H9 (cell line): ENCODE measurements at regions not wholly inside any gene's neighbourhood (a gene's known extent, or its start where the extent isn't known, plus 50 kb on each side); places are given as distances from the start of the nearest gene placed in this dataset.

Experiments used
- DNase-seq: peaks from one replicate; pipeline ENCODE4 v3.0.0-alpha.2; 2017
- H2AFZ ChIP-seq: one replicate; pipeline ENCODE4 v1.6.1; 2013; ENCODE audit warnings: mild to moderate bottlenecking, low read length, control low read depth, moderate library complexity
- H2AK5ac ChIP-seq: 2 replicates; pipeline ENCODE4 v1.6.1; 2013; ENCODE audit warnings: low read length, control low read depth, mixed read lengths; ENCODE audit not compliant: insufficient read length
- H2BK120ac ChIP-seq: one replicate; pipeline ENCODE4 v1.6.1; 2013; ENCODE audit warnings: low read depth, mild to moderate bottlenecking, low read length, control low read depth, inconsistent platforms; ENCODE audit not compliant: poor library complexity, severe bottlenecking
- H2BK12ac ChIP-seq: 2 replicates; pipeline ENCODE4 v1.6.1; 2013; ENCODE audit warnings: low read length, control low read depth, mixed read lengths, low read depth; ENCODE audit not compliant: insufficient read length
- H2BK15ac ChIP-seq: 2 replicates; pipeline ENCODE4 v1.6.1; 2013; ENCODE audit warnings: low read depth, low read length, control low read depth
- H2BK20ac ChIP-seq: one replicate; pipeline ENCODE4 v1.6.1; 2013; ENCODE audit warnings: low read depth, mild to moderate bottlenecking, low read length, control low read depth, inconsistent platforms; ENCODE audit not compliant: poor library complexity, severe bottlenecking
- H2BK5ac ChIP-seq: 2 replicates; pipeline ENCODE4 v1.6.1; 2013; ENCODE audit warnings: low read length, control low read depth, mixed read lengths; ENCODE audit not compliant: insufficient read length
- H3K14ac ChIP-seq: 2 replicates; pipeline ENCODE4 v1.6.1; 2013; ENCODE audit warnings: low read length, control low read depth; ENCODE audit not compliant: insufficient read depth
- H3K18ac ChIP-seq: 2 replicates; pipeline ENCODE4 v1.6.1; 2013; ENCODE audit warnings: low read depth, mild to moderate bottlenecking, mixed read lengths, low read length, control low read depth; ENCODE audit not compliant: insufficient read length
- H3K23ac ChIP-seq: 2 replicates; pipeline ENCODE4 v1.6.1; 2013; ENCODE audit warnings: low read length, control low read depth, mixed read lengths, low read depth; ENCODE audit not compliant: insufficient read length
- H3K23me2 ChIP-seq: 2 replicates; pipeline ENCODE4 v1.6.1; 2013; ENCODE audit warnings: low read depth, mild to moderate bottlenecking, mixed read lengths, low read length, control low read depth; ENCODE audit not compliant: insufficient read length, poor library complexity, severe bottlenecking
- H3K27ac ChIP-seq: 2 replicates; pipeline ENCODE4 v1.5.1; 2013; ENCODE audit warnings: low read length, control low read depth, mixed read lengths, low read depth; ENCODE audit not compliant: insufficient read length
- H3K27me3 ChIP-seq: 2 replicates; pipeline ENCODE4 v1.6.1; 2013; ENCODE audit warnings: low read length, control low read depth, inconsistent platforms; ENCODE audit not compliant: insufficient read depth
- H3K4ac ChIP-seq: 2 replicates; pipeline ENCODE4 v1.6.1; 2013; ENCODE audit warnings: low read depth, mild to moderate bottlenecking, control low read depth, inconsistent platforms, low read length, moderate library complexity
- H3K4me1 ChIP-seq: 2 replicates; pipeline ENCODE4 v1.6.1; 2013; ENCODE audit warnings: low read length, control low read depth, inconsistent platforms; ENCODE audit not compliant: insufficient read depth
- H3K4me2 ChIP-seq: 2 replicates; pipeline ENCODE4 v1.6.1; 2013; ENCODE audit warnings: low read length, control low read depth, mixed read lengths; ENCODE audit not compliant: insufficient read length, insufficient read depth
- H3K56ac ChIP-seq: 2 replicates; pipeline ENCODE4 v1.6.1; 2013; ENCODE audit warnings: low read depth, mild to moderate bottlenecking, mixed read lengths, low read length, control low read depth; ENCODE audit not compliant: insufficient read length
- H3K79me1 ChIP-seq: 2 replicates; pipeline ENCODE4 v1.6.1; 2013; ENCODE audit warnings: low read depth, mild to moderate bottlenecking, moderate library complexity, low read length, control low read depth, inconsistent platforms; ENCODE audit not compliant: insufficient read depth, poor library complexity, severe bottlenecking
- H3K79me2 ChIP-seq: 2 replicates; pipeline ENCODE4 v1.6.1; 2013; ENCODE audit warnings: low read length, control low read depth, inconsistent platforms; ENCODE audit not compliant: insufficient read depth
- H3K9ac ChIP-seq: 2 replicates; pipeline ENCODE4 v1.6.1; 2013; ENCODE audit warnings: low read length, control low read depth, mixed read lengths; ENCODE audit not compliant: insufficient read length; ENCODE audit errors: extremely low read depth
- H3K9me3 ChIP-seq: one replicate; pipeline ENCODE4 v1.6.1; 2013; ENCODE audit warnings: low read depth, low read length, inconsistent platforms; ENCODE audit not compliant: control insufficient read depth
- H3T11ph ChIP-seq: one replicate; pipeline ENCODE4 v1.6.1; 2013; ENCODE audit warnings: mild to moderate bottlenecking, low read length, control low read depth, inconsistent platforms
- H4K20me1 ChIP-seq: one replicate; pipeline ENCODE4 v1.6.1; 2013; ENCODE audit not compliant: control insufficient read depth, insufficient read length, insufficient read depth
- H4K5ac ChIP-seq: 2 replicates; pipeline ENCODE4 v1.6.1; 2013; ENCODE audit warnings: low read depth, mild to moderate bottlenecking, mixed read lengths, low read length, control low read depth; ENCODE audit not compliant: insufficient read length
- H4K8ac ChIP-seq: replicated peaks from 2 replicates; pipeline ENCODE4 v1.6.1; 2013; ENCODE audit warnings: low read length, control low read depth, mixed read lengths, low read depth; ENCODE audit not compliant: insufficient read length
- H4K91ac ChIP-seq: 2 replicates; pipeline ENCODE4 v1.6.1; 2013; ENCODE audit warnings: low read depth, mild to moderate bottlenecking, moderate library complexity, mixed read lengths, low read length, control low read depth; ENCODE audit not compliant: insufficient read length
- H3K27ac Mint-ChIP-seq, 3 experiments: 2 replicates in 2 of 3; 3 replicates in 1 of 3; pipeline ENCODE4 v1.8.0; 2020 to 2021; ENCODE audit warnings: mixed read lengths in 3 of 3, mild to moderate bottlenecking in 1 of 3, moderate library complexity in 1 of 3
- H3K27me3 Mint-ChIP-seq: 2 replicates; pipeline ENCODE4 v1.8.0; 2021; ENCODE audit warnings: low read depth, mild to moderate bottlenecking, moderate library complexity, mixed read lengths
- H3K36me3 Mint-ChIP-seq, 3 experiments: 2 replicates in 2 of 3; 3 replicates in 1 of 3; pipeline ENCODE4 v1.8.0; 2020 to 2021; ENCODE audit warnings: low read depth in 3 of 3, mixed read lengths in 3 of 3; ENCODE audit not compliant: insufficient read depth in 1 of 3
- H3K4me1 Mint-ChIP-seq, 2 experiments: 2 replicates each; pipeline ENCODE4 v1.8.0; 2020; ENCODE audit warnings: mixed read lengths in 2 of 2
- H3K4me3 Mint-ChIP-seq, 2 experiments: 2 replicates in 1 of 2; 3 replicates in 1 of 2; pipeline ENCODE4 v1.8.0; 2020 to 2021; ENCODE audit warnings: mild to moderate bottlenecking in 2 of 2, mixed read lengths in 2 of 2, moderate library complexity in 1 of 2
- H3K9me3 Mint-ChIP-seq, 2 experiments: 2 replicates in 1 of 2; 3 replicates in 1 of 2; pipeline ENCODE4 v1.8.0; 2020; ENCODE audit warnings: mild to moderate bottlenecking in 2 of 2, mixed read lengths in 2 of 2, moderate library complexity in 1 of 2
- CTCF ChIP-seq: fragments of 200-600 bp; sonication (generic); conservative IDR thresholded peaks from 3 replicates; pipeline ENCODE4 v1.8.0; 2021; ENCODE audit warnings: antibody characterized with exemption, mild to moderate bottlenecking

- no peak overlapping the region for H3K18ac ChIP-seq
- no peaks in the 10 kb centered on the region for H3K27me3 ChIP-seq
- H4K5ac ChIP-seq, result no peak overlapping the region
- no peak overlapping the region for H3K4me2 ChIP-seq
- no peaks in the 10 kb centered on the region for H3K9me3 Mint-ChIP-seq
- H2BK5ac ChIP-seq, result no peak overlapping the region
- no peak overlapping the region for H2BK15ac ChIP-seq
- H3K56ac ChIP-seq, result no peak overlapping the region
- H2BK120ac ChIP-seq, result no peak overlapping the region
- no peaks in the 10 kb centered on the region for H3K79me2 ChIP-seq
- no peak overlapping the region for H3K27ac ChIP-seq
- H3K36me3 Mint-ChIP-seq, result no peaks in the 10 kb centered on the region
- no peaks in the 10 kb centered on the region for H3K4me1 Mint-ChIP-seq
- no peaks in the 10 kb centered on the region for H3K79me1 ChIP-seq
- no peak overlapping the region for H3K14ac ChIP-seq
- H3K9me3 ChIP-seq, result no peaks in the 10 kb centered on the region
- H2BK12ac ChIP-seq, result no peak overlapping the region
- no peak overlapping the region for H3K27ac Mint-ChIP-seq
- no peak overlapping the region for H3K23ac ChIP-seq
- no peak overlapping the region for H4K91ac ChIP-seq
- H4K8ac ChIP-seq, result no peak overlapping the region
- no peak overlapping the region for H2AK5ac ChIP-seq
- no peak overlapping the region for H3K4ac ChIP-seq
- no peak overlapping the region for H2BK20ac ChIP-seq
- no peak overlapping the region for H2AFZ ChIP-seq
- H3K27me3 Mint-ChIP-seq, result no peaks in the 10 kb centered on the region
- no peak for TF ChIP-seq CTCF
- no peaks in the 10 kb centered on the region for H3K4me1 ChIP-seq
- H4K20me1 ChIP-seq, result no peaks in the 10 kb centered on the region
- H3K4me3 Mint-ChIP-seq, result no peak overlapping the region
- no peak overlapping the region for H3T11ph ChIP-seq
- DNase-seq, result no peak
- no peak overlapping the region for H3K9ac ChIP-seq
- no peaks in the 10 kb centered on the region for H3K23me2 ChIP-seq
Observed at GRCh38 chr16:60166111-60166510, 1432.0 kb upstream of the GOT2 start.
